UCSD-AML1 (cell line): ENCODE measurements at regions not wholly inside any gene's neighbourhood (a gene's known extent, or its start where the extent isn't known, plus 50 kb on each side); places are given as distances from the start of the nearest gene placed in this dataset.

Experiments
- DNase-seq: peaks from one replicate; lab custom pipeline; 2025; ENCODE audit not compliant: unreplicated experiment; lab: John Stamatoyannopoulos, UW

GRCh38 chr6:138004430-138005287 is 102.6 kb downstream of the PERP start:
- no peak for DNase-seq

- no peak for DNase-seq
Observed at GRCh38 chr6:138005846-138006245, 101.4 kb downstream of the PERP start.

- DNase-seq: peak; percentile 21
Observed at GRCh38 chr6:138007014-138007472, 100.2 kb downstream of the PERP start.

- no peak for DNase-seq
Observed at GRCh38 chr6:138008791-138009190, 98.4 kb downstream of the PERP start.

GRCh38 chr6:138011413-138011812 is 95.8 kb downstream of the PERP start:
- DNase-seq: no peak

- DNase-seq: no peak
Observed at GRCh38 chr6:138012682-138013081, 94.5 kb downstream of the PERP start.

- no peak for DNase-seq
Observed at GRCh38 chr6:138013959-138014358, 93.3 kb downstream of the PERP start.

- DNase-seq: no peak
Observed at GRCh38 chr6:138017166-138017757, 90.0 kb downstream of the PERP start.

- DNase-seq: no peak
Observed at GRCh38 chr6:138018297-138018696, 88.9 kb downstream of the PERP start.

- no peak for DNase-seq
Observed at GRCh38 chr6:138025528-138025978, 81.7 kb downstream of the PERP start.

GRCh38 chr6:138026342-138026741 is 80.9 kb downstream of the PERP start:
- no peak for DNase-seq

GRCh38 chr6:138028893-138029292 is 78.3 kb downstream of the PERP start:
- no peak for DNase-seq

- no peak for DNase-seq
Observed at GRCh38 chr6:138030872-138031271, 76.3 kb downstream of the PERP start.

GRCh38 chr6:138031417-138031816 is 75.8 kb downstream of the PERP start:
- no peak for DNase-seq

GRCh38 chr6:138031850-138032249 is 75.4 kb downstream of the PERP start:
- no peak for DNase-seq

GRCh38 chr6:138032571-138032970 is 74.6 kb downstream of the PERP start:
- DNase-seq: no peak

- no peak for DNase-seq
Observed at GRCh38 chr6:138034229-138034628, 73.0 kb downstream of the PERP start.

GRCh38 chr6:138035070-138035469 is 72.1 kb downstream of the PERP start:
- no peak for DNase-seq

GRCh38 chr6:138036111-138036510 is 71.1 kb downstream of the PERP start:
- DNase-seq: no peak

GRCh38 chr6:138037009-138037504 is 70.2 kb downstream of the PERP start:
- no peak for DNase-seq

GRCh38 chr6:138038142-138038870 is 68.9 kb downstream of the PERP start:
- no peak for DNase-seq
